ENCODE measurements at regions not wholly inside any gene's neighbourhood (a gene's known extent, or its start where the extent isn't known, plus 50 kb on each side); places are given as distances from the start of the nearest gene placed in this dataset.

- TF ChIP-seq RARB (CRISPR knock-in tag; IDR thresholded peaks at IDR 0.05) (no peak), ARNTL (CRISPR knock-in tag; IDR thresholded peaks at IDR 0.05; ENCODE audit: borderline replicate concordance, low read depth) (no peak)
- ATAC-seq, result no peak
Measured at GRCh38 chr14:46058964-46059563, 592.5 kb downstream of the RPL10L start.

DNA sequence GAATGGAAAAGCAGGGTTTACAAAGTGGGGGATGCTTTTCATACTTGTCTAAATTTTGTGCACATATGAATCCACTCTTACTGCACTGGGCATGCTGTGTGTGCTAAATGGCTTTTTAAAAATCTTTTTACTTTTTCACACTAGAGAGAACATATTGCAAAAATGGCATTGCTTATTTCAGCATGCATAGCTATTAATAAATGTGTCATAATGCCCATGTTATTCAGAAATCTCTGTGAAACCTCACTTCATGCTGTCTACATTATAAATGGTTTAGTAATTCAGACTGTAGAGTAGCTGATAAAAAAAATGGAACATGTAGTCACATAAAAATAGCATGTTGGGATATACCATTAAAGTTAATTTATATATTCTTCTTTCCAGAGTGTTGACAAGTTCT, 593.8 kb downstream of the RPL10L start:
- TF ChIP-seq GLIS3 (CRISPR knock-in tag; IDR thresholded peaks at IDR 0.05) (no peak), ISL1 (CRISPR knock-in tag; IDR thresholded peaks at IDR 0.05) (no peak), ZFP3 (CRISPR knock-in tag; IDR thresholded peaks at IDR 0.05) (no peak), ZNF70 (CRISPR knock-in tag; IDR thresholded peaks at IDR 0.05) (no peak), ZC3H10 (CRISPR knock-in tag; IDR thresholded peaks at IDR 0.05) (no peak), RARB (CRISPR knock-in tag; IDR thresholded peaks at IDR 0.05) (no peak)
- TF ChIP-seq, protein P1, sequence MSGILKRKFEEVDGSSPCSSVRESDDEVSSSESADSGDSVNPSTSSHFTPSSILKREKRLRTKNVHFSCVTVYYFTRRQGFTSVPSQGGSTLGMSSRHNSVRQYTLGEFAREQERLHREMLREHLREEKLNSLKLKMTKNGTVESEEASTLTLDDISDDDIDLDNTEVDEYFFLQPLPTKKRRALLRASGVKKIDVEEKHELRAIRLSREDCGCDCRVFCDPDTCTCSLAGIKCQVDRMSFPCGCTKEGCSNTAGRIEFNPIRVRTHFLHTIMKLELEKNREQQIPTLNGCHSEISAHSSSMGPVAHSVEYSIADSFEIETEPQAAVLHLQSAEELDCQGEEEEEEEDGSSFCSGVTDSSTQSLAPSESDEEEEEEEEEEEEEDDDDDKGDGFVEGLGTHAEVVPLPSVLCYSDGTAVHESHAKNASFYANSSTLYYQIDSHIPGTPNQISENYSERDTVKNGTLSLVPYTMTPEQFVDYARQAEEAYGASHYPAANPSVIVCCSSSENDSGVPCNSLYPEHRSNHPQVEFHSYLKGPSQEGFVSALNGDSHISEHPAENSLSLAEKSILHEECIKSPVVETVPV (CRISPR knock-in tag; IDR thresholded peaks at IDR 0.05), result no peak
- TF ChIP-seq, protein P2, sequence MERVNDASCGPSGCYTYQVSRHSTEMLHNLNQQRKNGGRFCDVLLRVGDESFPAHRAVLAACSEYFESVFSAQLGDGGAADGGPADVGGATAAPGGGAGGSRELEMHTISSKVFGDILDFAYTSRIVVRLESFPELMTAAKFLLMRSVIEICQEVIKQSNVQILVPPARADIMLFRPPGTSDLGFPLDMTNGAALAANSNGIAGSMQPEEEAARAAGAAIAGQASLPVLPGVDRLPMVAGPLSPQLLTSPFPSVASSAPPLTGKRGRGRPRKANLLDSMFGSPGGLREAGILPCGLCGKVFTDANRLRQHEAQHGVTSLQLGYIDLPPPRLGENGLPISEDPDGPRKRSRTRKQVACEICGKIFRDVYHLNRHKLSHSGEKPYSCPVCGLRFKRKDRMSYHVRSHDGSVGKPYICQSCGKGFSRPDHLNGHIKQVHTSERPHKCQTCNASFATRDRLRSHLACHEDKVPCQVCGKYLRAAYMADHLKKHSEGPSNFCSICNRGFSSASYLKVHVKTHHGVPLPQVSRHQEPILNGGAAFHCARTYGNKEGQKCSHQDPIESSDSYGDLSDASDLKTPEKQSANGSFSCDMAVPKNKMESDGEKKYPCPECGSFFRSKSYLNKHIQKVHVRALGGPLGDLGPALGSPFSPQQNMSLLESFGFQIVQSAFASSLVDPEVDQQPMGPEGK (CRISPR knock-in tag; IDR thresholded peaks at IDR 0.05; ENCODE audit: borderline replicate concordance), result no peak
- TF ChIP-seq, protein P3, sequence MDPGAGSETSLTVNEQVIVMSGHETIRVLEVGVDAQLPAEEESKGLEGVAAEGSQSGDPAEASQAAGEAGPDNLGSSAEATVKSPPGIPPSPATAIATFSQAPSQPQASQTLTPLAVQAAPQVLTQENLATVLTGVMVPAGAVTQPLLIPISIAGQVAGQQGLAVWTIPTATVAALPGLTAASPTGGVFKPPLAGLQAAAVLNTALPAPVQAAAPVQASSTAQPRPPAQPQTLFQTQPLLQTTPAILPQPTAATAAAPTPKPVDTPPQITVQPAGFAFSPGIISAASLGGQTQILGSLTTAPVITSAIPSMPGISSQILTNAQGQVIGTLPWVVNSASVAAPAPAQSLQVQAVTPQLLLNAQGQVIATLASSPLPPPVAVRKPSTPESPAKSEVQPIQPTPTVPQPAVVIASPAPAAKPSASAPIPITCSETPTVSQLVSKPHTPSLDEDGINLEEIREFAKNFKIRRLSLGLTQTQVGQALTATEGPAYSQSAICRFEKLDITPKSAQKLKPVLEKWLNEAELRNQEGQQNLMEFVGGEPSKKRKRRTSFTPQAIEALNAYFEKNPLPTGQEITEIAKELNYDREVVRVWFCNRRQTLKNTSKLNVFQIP (CRISPR knock-in tag; IDR thresholded peaks at IDR 0.05; ENCODE audit: borderline replicate concordance, low read depth), result no peak
- TF ChIP-seq, protein P4, sequence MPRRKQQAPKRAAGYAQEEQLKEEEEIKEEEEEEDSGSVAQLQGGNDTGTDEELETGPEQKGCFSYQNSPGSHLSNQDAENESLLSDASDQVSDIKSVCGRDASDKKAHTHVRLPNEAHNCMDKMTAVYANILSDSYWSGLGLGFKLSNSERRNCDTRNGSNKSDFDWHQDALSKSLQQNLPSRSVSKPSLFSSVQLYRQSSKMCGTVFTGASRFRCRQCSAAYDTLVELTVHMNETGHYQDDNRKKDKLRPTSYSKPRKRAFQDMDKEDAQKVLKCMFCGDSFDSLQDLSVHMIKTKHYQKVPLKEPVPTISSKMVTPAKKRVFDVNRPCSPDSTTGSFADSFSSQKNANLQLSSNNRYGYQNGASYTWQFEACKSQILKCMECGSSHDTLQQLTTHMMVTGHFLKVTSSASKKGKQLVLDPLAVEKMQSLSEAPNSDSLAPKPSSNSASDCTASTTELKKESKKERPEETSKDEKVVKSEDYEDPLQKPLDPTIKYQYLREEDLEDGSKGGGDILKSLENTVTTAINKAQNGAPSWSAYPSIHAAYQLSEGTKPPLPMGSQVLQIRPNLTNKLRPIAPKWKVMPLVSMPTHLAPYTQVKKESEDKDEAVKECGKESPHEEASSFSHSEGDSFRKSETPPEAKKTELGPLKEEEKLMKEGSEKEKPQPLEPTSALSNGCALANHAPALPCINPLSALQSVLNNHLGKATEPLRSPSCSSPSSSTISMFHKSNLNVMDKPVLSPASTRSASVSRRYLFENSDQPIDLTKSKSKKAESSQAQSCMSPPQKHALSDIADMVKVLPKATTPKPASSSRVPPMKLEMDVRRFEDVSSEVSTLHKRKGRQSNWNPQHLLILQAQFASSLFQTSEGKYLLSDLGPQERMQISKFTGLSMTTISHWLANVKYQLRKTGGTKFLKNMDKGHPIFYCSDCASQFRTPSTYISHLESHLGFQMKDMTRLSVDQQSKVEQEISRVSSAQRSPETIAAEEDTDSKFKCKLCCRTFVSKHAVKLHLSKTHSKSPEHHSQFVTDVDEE (CRISPR knock-in tag; IDR thresholded peaks at IDR 0.05), result no peak
- ATAC-seq, result no peak

DNA sequence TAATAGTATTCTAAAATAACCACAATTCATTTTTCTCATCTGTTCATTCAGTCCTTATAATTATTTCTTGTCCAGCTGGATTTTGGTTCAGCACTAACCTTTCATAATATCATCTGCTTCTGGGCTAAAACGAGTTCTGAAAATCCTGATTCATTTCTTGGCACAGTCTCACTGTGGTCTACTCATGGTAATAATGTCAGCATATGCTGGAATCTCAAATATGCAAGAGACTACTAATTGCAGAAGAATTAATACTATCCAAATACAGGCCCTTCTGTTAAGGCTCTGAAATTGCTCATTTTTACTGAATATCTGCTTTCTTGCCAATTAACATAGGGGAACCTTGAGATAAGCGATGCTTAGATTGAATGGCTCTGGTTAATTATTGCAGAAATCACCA, 597.1 kb downstream of the RPL10L start:
- TF ChIP-seq ZFP3 (CRISPR knock-in tag; IDR thresholded peaks at IDR 0.05), result no peak
- no peak for TF ChIP-seq ZNF565 (CRISPR knock-in tag; conservative IDR thresholded peaks at IDR 0.05; ENCODE audit: low read depth)
- TF ChIP-seq, protein P2 (CRISPR knock-in tag; IDR thresholded peaks at IDR 0.05; ENCODE audit: borderline replicate concordance), result no peak
- TF ChIP-seq ZC3H10 (CRISPR knock-in tag; IDR thresholded peaks at IDR 0.05), result no peak
- TF ChIP-seq, protein P3 (CRISPR knock-in tag; IDR thresholded peaks at IDR 0.05; ENCODE audit: borderline replicate concordance, low read depth), result no peak
- TF ChIP-seq ZNF70 (CRISPR knock-in tag; IDR thresholded peaks at IDR 0.05), result no peak
- no peak for ATAC-seq

- ATAC-seq, result no peak
- TF ChIP-seq, protein P4 (CRISPR knock-in tag; IDR thresholded peaks at IDR 0.05), result no peak
- TF ChIP-seq, protein P2 (CRISPR knock-in tag; IDR thresholded peaks at IDR 0.05; ENCODE audit: borderline replicate concordance), result no peak
- TF ChIP-seq CSDC2 (CRISPR knock-in tag; IDR thresholded peaks at IDR 0.05) (no peak), ESRRG (CRISPR knock-in tag; IDR thresholded peaks at IDR 0.05) (no peak)
Measured at GRCh38 chr14:46053221-46053620, 598.4 kb downstream of the RPL10L start.
